GM12891 (cell line): ENCODE measurements at regions not wholly inside any gene's neighbourhood (a gene's known extent, or its start where the extent isn't known, plus 50 kb on each side); places are given as distances from the start of the nearest gene placed in this dataset.

Experiments used
- POLR2A ChIP-seq: IDR thresholded peaks from 2 replicates; pipeline ENCODE4 v1.6.1; 2011; ENCODE audit warnings: low read depth, low read length, control low read depth
- SPI1 ChIP-seq: IDR thresholded peaks from 2 replicates; pipeline ENCODE4 v1.6.1; 2011; ENCODE audit warnings: low read depth, low read length, control low read depth

DNA sequence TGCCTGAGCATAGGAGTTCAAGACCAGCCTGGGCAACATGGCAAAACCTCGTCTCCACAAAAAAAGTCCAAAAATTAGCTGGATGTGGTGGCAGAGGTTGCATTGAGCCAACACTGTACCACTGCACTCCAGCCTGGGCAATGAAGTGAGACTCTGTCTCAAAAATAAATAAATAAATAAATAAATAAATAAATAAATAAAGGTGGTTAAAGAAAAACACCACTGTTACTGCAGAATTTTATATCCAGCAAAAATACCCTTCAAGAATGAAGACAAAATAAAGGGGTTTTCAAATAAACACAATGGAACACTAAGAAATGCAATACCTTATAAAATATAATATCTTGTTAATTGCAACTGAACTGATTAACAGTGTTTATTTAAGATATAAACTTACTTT lies 150.2 kb upstream of the TBCA start:
- TF ChIP-seq POLR2A (no peak), SPI1 (no peak)
